Vagina (tissue), 2 donors: ENCODE measurements at regions not wholly inside any gene's neighbourhood (a gene's known extent, or its start where the extent isn't known, plus 50 kb on each side); places are given as distances from the start of the nearest gene placed in this dataset.

Experiments used
- DNase-seq, 2 donors: peaks; one replicate each; pipeline ENCODE4 v3.0.0-alpha.2; 2017; ENCODE audit errors: extremely low spot score in 2 of 2
- H3K27ac ChIP-seq: fragments of 200-600 bp; sonication (generic); one replicate; pipeline ENCODE4 v1.5.1; 2019
- H3K27me3 ChIP-seq: fragments of 200-600 bp; sonication (generic); one replicate; pipeline ENCODE4 v1.5.1; 2019
- H3K36me3 ChIP-seq, 2 donors: fragments of 200-600 bp; sonication (generic); one replicate each; pipeline ENCODE4 v1.5.1; 2017 to 2019
- H3K4me1 ChIP-seq: fragments of 200-600 bp; sonication (generic); one replicate; pipeline ENCODE4 v1.5.1; 2019
- H3K4me3 ChIP-seq, 2 donors: fragments of 200-600 bp; sonication (generic); 1 replicate in 1 of 2; 2 replicates in 1 of 2; pipeline ENCODE4 v1.5.1; 2016 to 2019
- H3K9me3 ChIP-seq: fragments of 200-600 bp; sonication (generic); one replicate; pipeline ENCODE4 v1.5.1; 2019
- CTCF ChIP-seq, 3 experiments: fragments of 450-650 bp in 2 of 3; fragments of 200-600 bp in 1 of 3; sonication (generic) in 1 of 3; IDR thresholded peaks; one replicate each; pipeline ENCODE4 v1.5.1; 2017 to 2019; ENCODE audit warnings: antibody characterized with exemption in 3 of 3, mild to moderate bottlenecking in 2 of 3, moderate library complexity in 2 of 3
- POLR2A ChIP-seq, 2 donors: fragments of 450-650 bp; IDR thresholded peaks; one replicate each; pipeline ENCODE4 v1.6.1; 2017; ENCODE audit warnings: antibody characterized with exemption in 2 of 2, mild to moderate bottlenecking in 2 of 2, moderate library complexity in 2 of 2
- POLR2AphosphoS5 ChIP-seq, 2 donors: sonication (generic); formaldehyde crosslinking; IDR thresholded peaks; one replicate each; pipeline ENCODE4 v1.9.0; 2017; ENCODE audit warnings: antibody characterized with exemption in 2 of 2, mild to moderate bottlenecking in 2 of 2, low read depth in 1 of 2; ENCODE audit not compliant: insufficient read depth in 1 of 2
- intact Hi-C: fragments of 100-400 bp; cut with DNase I; formaldehyde crosslinking; loops from one replicate; pipeline ENCODE4 v1.15.1; 2023

DNA sequence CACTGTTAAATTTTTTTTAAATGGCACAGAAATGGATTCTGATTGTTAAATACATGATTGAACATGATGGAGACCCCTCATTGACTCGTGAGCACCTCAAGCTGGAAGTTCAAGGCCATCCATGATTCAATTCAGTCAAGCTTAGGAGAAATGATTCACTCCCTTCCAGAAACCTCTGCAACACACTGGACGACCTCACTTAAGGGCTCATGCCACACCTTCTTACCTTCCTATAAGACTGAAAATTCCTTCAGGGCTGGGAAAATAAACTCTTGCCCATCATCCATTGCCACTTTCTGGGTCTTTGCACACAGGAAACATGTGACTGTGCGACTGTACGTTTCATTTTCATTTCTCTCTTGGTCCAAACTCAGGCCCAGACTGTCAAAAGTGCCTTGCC is 196.4 kb downstream of the TBXT start:
- H3K4me1 ChIP-seq: no peaks in the 10 kb centered on the region

DNA sequence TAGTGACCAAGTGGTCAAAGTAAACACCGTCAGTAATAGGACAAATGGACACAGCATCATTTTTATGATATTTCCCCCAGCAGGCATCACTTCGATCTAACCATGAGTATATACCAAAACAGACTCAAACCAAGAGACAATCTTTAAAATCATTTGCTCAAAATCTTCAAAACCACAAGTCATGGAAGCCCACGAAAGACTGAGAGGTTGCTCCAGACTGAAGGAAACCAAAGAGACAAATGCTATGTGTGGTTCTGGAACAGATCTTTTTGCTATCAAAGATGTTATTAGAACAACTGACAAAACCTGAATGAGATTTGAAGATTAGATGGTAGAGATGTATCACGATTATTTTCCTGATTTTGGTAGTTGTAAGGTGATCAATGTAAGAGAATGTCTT is 197.7 kb downstream of the TBXT start:
- Histone ChIP-seq H3K27ac (no peak overlapping the region), H3K9me3 (no peaks in the 10 kb centered on the region), H3K4me1 (no peaks in the 10 kb centered on the region), H3K36me3 (no peaks in the 10 kb centered on the region), H3K4me3 (no peak overlapping the region), H3K27me3 (no peaks in the 10 kb centered on the region)
- intact Hi-C loops: no loop called here
- DNase-seq: no peak
- no peak for TF ChIP-seq CTCF (IDR thresholded peaks at IDR 0.05)
- no peak for TF ChIP-seq POLR2AphosphoS5 (IDR thresholded peaks at IDR 0.05; ENCODE audit: insufficient read depth in 1 of 2, low read depth in 1 of 2)
- no peak for TF ChIP-seq POLR2A (IDR thresholded peaks at IDR 0.05)

More for the DNA sequence above, 196.4 kb downstream of the TBXT start:
- Histone ChIP-seq H3K27me3 (no peaks in the 10 kb centered on the region), H3K4me3 (no peak overlapping the region), H3K36me3 (no peaks in the 10 kb centered on the region), H3K9me3 (no peaks in the 10 kb centered on the region), H3K27ac (no peak overlapping the region)
- intact Hi-C loops: no loop called here
- DNase-seq: peak in 1 of 2 donors; percentile 22
- TF ChIP-seq CTCF (IDR thresholded peaks at IDR 0.05) (no peak), POLR2AphosphoS5 (IDR thresholded peaks at IDR 0.05; ENCODE audit: insufficient read depth in 1 of 2, low read depth in 1 of 2) (no peak), POLR2A (IDR thresholded peaks at IDR 0.05) (no peak)

GRCh38 chr6:165969184-165969583 is 198.5 kb downstream of the TBXT start:
- no peak overlapping the region for H3K27ac ChIP-seq
- H3K4me3 ChIP-seq: no peak overlapping the region
- intact Hi-C loops: no loop called here
- no peaks in the 10 kb centered on the region for H3K9me3 ChIP-seq
- H3K27me3 ChIP-seq: no peaks in the 10 kb centered on the region
- TF ChIP-seq CTCF (IDR thresholded peaks at IDR 0.05): no peak
- no peak for TF ChIP-seq POLR2AphosphoS5 (IDR thresholded peaks at IDR 0.05; ENCODE audit: insufficient read depth in 1 of 2, low read depth in 1 of 2)
- no peak for TF ChIP-seq POLR2A (IDR thresholded peaks at IDR 0.05)
- H3K4me1 ChIP-seq: no peaks in the 10 kb centered on the region
- no peaks in the 10 kb centered on the region for H3K36me3 ChIP-seq
- peak in 1 of 2 donors; percentile 16 for DNase-seq

DNA sequence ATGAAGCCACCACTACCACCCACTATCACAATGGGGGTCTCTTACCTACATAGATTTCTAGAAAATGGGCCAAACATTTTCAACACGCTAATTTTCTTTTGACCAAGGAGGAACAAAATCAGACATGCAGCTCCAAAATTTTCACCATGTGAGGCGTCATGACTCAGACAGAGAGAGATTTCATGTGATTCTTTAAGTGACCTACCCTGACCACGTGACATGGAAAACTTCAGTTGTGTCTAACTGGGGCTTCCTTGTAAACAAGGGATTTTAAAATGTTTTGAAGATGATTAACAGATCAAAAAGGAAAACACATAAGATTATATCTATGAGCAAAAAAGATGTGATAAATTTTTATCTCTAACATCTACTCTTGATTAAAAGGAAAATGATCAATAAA is 199.2 kb downstream of the TBXT start:
- Histone ChIP-seq H3K27ac (no peak overlapping the region), H3K36me3 (no peaks in the 10 kb centered on the region), H3K9me3 (no peaks in the 10 kb centered on the region), H3K27me3 (no peaks in the 10 kb centered on the region), H3K4me3 (no peak overlapping the region), H3K4me1 (no peaks in the 10 kb centered on the region)
- TF ChIP-seq CTCF (IDR thresholded peaks at IDR 0.05) (no peak), POLR2A (IDR thresholded peaks at IDR 0.05) (no peak), POLR2AphosphoS5 (IDR thresholded peaks at IDR 0.05; ENCODE audit: insufficient read depth in 1 of 2, low read depth in 1 of 2) (no peak)
- intact Hi-C loops: no loop called here
- peak in 1 of 2 donors; percentile 25 for DNase-seq

GRCh38 chr6:165967810-165968407 is 199.7 kb downstream of the TBXT start:
- intact Hi-C loops: no loop called here
- DNase-seq: peak in 1 of 2 donors; percentile 49
- Histone ChIP-seq H3K27me3 (no peaks in the 10 kb centered on the region), H3K9me3 (no peaks in the 10 kb centered on the region), H3K27ac (no peak overlapping the region), H3K36me3 (no peaks in the 10 kb centered on the region), H3K4me1 (no peaks in the 10 kb centered on the region), H3K4me3 (no peak overlapping the region)
- TF ChIP-seq POLR2AphosphoS5 (IDR thresholded peaks at IDR 0.05; ENCODE audit: insufficient read depth in 1 of 2, low read depth in 1 of 2): no peak
- no peak for TF ChIP-seq POLR2A (IDR thresholded peaks at IDR 0.05)
- no peak for TF ChIP-seq CTCF (IDR thresholded peaks at IDR 0.05)
